ENCODE measurements at regions not wholly inside any gene's neighbourhood (a gene's known extent, or its start where the extent isn't known, plus 50 kb on each side); places are given as distances from the start of the nearest gene placed in this dataset.

GRCh38 chr16:11488304-11488703, 98.4 kb downstream of the LITAF start:
- TF ChIP-seq CTCF (conservative IDR thresholded peaks at IDR 0.05; ENCODE audit: low read depth, low read length) (no peak), EZH2 (IDR thresholded peaks at IDR 0.05; ENCODE audit: borderline replicate concordance, low read depth, low read length, poor library complexity, severe bottlenecking) (no peak)

Data from A673 (cell line).